OCI-LY7 (cell line): ENCODE measurements at regions not wholly inside any gene's neighbourhood (a gene's known extent, or its start where the extent isn't known, plus 50 kb on each side); places are given as distances from the start of the nearest gene placed in this dataset.

Source experiments
- CTCF ChIP-seq: fragments of 200-600 bp; sonication (generic); conservative IDR thresholded peaks from 2 replicates; pipeline ENCODE4 v1.5.1; 2014; ENCODE audit warnings: mild to moderate bottlenecking, antibody characterized with exemption, low read length, moderate library complexity, mixed read lengths
- EZH2phosphoT487 ChIP-seq: fragments of 200-600 bp; sonication (generic); IDR thresholded peaks from 2 replicates; pipeline ENCODE4 v1.6.1; 2018; ENCODE audit warnings: low read depth, borderline replicate concordance, mild to moderate bottlenecking, mixed run types, antibody characterized with exemption, low read length, moderate library complexity, mixed read lengths

DNA sequence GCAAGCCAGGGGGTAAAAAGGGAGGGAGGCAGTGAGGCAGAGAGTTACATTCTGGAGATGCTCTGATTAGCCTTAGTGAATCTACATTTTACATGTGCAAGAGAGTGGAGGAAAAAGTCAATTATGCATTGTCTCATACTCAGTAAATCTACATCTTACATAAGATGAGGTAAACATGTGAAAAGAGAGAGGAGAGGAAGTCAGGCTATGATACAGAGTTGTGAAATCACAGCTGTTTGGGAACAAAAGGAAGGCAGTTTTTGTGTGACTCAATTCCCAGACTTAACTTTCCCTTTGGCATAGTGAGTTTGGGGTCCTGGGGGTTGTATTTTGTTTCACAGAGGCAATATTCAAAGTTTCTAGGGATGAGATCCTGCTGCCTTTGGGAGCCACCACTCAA, 67.8 kb downstream of the GP2 start:
- TF ChIP-seq CTCF (no peak), EZH2phosphoT487 (no peak)
